Endodermal cell (in vitro differentiated cells): ENCODE measurements at regions not wholly inside any gene's neighbourhood (a gene's known extent, or its start where the extent isn't known, plus 50 kb on each side); places are given as distances from the start of the nearest gene placed in this dataset.

ENCODE experiments used
- DNase-seq: peaks from one replicate; pipeline ENCODE4 v3.0.0-alpha.2; 2017
- H3K27ac ChIP-seq: 2 replicates; pipeline ENCODE4 v1.5.1; 2013; ENCODE audit warnings: mild to moderate bottlenecking, low read depth, low read length, moderate library complexity
- H3K27me3 ChIP-seq: 2 replicates; pipeline ENCODE4 v1.6.1; 2013; ENCODE audit warnings: mild to moderate bottlenecking, low read length, moderate library complexity; ENCODE audit not compliant: insufficient read depth, control insufficient read depth, poor library complexity, severe bottlenecking
- H3K36me3 ChIP-seq: 2 replicates; pipeline ENCODE4 v1.7.0; 2013; ENCODE audit warnings: mild to moderate bottlenecking, low read length, moderate library complexity; ENCODE audit not compliant: control insufficient read depth, insufficient read depth
- H3K4me1 ChIP-seq: one replicate; pipeline ENCODE4 v1.7.0; 2013; ENCODE audit warnings: low read length; ENCODE audit not compliant: control insufficient read depth, insufficient read depth
- H3K4me3 ChIP-seq: 2 replicates; pipeline ENCODE4 v1.5.1; 2013; ENCODE audit warnings: mild to moderate bottlenecking, low read length, moderate library complexity
- H3K9ac ChIP-seq: 2 replicates; pipeline ENCODE4 v1.6.1; 2013; ENCODE audit warnings: mild to moderate bottlenecking, low read length, moderate library complexity; ENCODE audit not compliant: poor library complexity, severe bottlenecking; ENCODE audit errors: extremely low read depth
- H3K9me3 ChIP-seq: 2 replicates; pipeline ENCODE4 v1.6.1; 2013; ENCODE audit warnings: mild to moderate bottlenecking, low read length, moderate library complexity; ENCODE audit not compliant: control insufficient read depth
- H3K27ac Mint-ChIP-seq: 2 replicates; pipeline ENCODE4 v1.8.0; 2020; ENCODE audit warnings: mixed read lengths
- H3K27me3 Mint-ChIP-seq: 2 replicates; pipeline ENCODE4 v1.8.0; 2021; ENCODE audit warnings: mild to moderate bottlenecking, mixed read lengths; ENCODE audit not compliant: insufficient read depth
- H3K36me3 Mint-ChIP-seq: 2 replicates; pipeline ENCODE4 v1.8.0; 2020; ENCODE audit warnings: low read depth, mixed read lengths
- H3K4me1 Mint-ChIP-seq: 2 replicates; pipeline ENCODE4 v1.8.0; 2020; ENCODE audit warnings: mixed read lengths
- H3K4me3 Mint-ChIP-seq: 2 replicates; pipeline ENCODE4 v1.8.0; 2020; ENCODE audit warnings: mild to moderate bottlenecking, moderate library complexity, mixed read lengths
- H3K9me3 Mint-ChIP-seq: 2 replicates; pipeline ENCODE4 v1.8.0; 2020; ENCODE audit warnings: mild to moderate bottlenecking, mixed read lengths
- WGBS, 2 experiments: methylation state at CpG; one replicate each; pipeline versions ENCODE4 v1.1.5 to v1.1.7; 2013; ENCODE audit warnings: missing lambda C conversion rate in 2 of 2, mixed read lengths in 1 of 2; ENCODE audit not compliant: insufficient coverage in 1 of 2, insufficient read length in 1 of 2; 5-methylcytosine and 5-hydroxymethylcytosine counted together
- TF ChIP-seq, protein P1 (sequence below): fragments of 200-600 bp; sonication (generic); conservative IDR thresholded peaks from 2 replicates; pipeline ENCODE4 v1.5.0; 2021; ENCODE audit warnings: antibody characterized with exemption, mild to moderate bottlenecking

GRCh38 chr9:91043056-91043810 lies 241.6 kb downstream of the SYK start:
- H3K9ac ChIP-seq: no peak overlapping the region
- no peaks in the 10 kb centered on the region for H3K9me3 ChIP-seq
- Mint-ChIP-seq H3K4me1 (no peaks in the 10 kb centered on the region), H3K36me3 (no peaks in the 10 kb centered on the region), H3K4me3 (no peak overlapping the region), H3K27me3 (peaks cover 11% of the 10 kb centered on the region), H3K27ac (no peak overlapping the region), H3K9me3 (no peaks in the 10 kb centered on the region)
- H3K27ac ChIP-seq: no peak overlapping the region
- no peaks in the 10 kb centered on the region for H3K36me3 ChIP-seq
- WGBS, 2 experiments: 94 to 97% methylated on average over 10 to 18 of the region's 18 CpGs
- no peak overlapping the region for H3K4me3 ChIP-seq
- H3K27me3 ChIP-seq: no peaks in the 10 kb centered on the region
- peaks cover 2% of the 10 kb centered on the region for H3K4me1 ChIP-seq
- TF ChIP-seq, protein P1, sequence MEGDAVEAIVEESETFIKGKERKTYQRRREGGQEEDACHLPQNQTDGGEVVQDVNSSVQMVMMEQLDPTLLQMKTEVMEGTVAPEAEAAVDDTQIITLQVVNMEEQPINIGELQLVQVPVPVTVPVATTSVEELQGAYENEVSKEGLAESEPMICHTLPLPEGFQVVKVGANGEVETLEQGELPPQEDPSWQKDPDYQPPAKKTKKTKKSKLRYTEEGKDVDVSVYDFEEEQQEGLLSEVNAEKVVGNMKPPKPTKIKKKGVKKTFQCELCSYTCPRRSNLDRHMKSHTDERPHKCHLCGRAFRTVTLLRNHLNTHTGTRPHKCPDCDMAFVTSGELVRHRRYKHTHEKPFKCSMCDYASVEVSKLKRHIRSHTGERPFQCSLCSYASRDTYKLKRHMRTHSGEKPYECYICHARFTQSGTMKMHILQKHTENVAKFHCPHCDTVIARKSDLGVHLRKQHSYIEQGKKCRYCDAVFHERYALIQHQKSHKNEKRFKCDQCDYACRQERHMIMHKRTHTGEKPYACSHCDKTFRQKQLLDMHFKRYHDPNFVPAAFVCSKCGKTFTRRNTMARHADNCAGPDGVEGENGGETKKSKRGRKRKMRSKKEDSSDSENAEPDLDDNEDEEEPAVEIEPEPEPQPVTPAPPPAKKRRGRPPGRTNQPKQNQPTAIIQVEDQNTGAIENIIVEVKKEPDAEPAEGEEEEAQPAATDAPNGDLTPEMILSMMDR: no peak
- no peak for DNase-seq

GRCh38 chr9:91043811-91044175 lies 242.2 kb downstream of the SYK start:
- WGBS, 2 experiments: 89 to 95% methylated on average over 5 of the region's 5 CpGs
- Mint-ChIP-seq H3K27ac (no peak overlapping the region), H3K36me3 (no peaks in the 10 kb centered on the region), H3K4me1 (no peaks in the 10 kb centered on the region), H3K9me3 (no peaks in the 10 kb centered on the region), H3K27me3 (peaks cover 11% of the 10 kb centered on the region), H3K4me3 (no peak overlapping the region)
- TF ChIP-seq, protein P1: no peak
- H3K27me3 ChIP-seq: no peaks in the 10 kb centered on the region
- no peak overlapping the region for H3K4me3 ChIP-seq
- H3K9me3 ChIP-seq: no peaks in the 10 kb centered on the region
- no peak for DNase-seq
- no peaks in the 10 kb centered on the region for H3K4me1 ChIP-seq
- no peak overlapping the region for H3K9ac ChIP-seq
- no peak overlapping the region for H3K27ac ChIP-seq
- no peaks in the 10 kb centered on the region for H3K36me3 ChIP-seq

GRCh38 chr9:91044354-91044753 lies 242.7 kb downstream of the SYK start:
- H3K9me3 ChIP-seq: no peaks in the 10 kb centered on the region
- H3K9me3 Mint-ChIP-seq: no peaks in the 10 kb centered on the region
- H3K36me3 ChIP-seq: no peaks in the 10 kb centered on the region
- DNase-seq: no peak
- H3K4me1 ChIP-seq: no peaks in the 10 kb centered on the region
- TF ChIP-seq, protein P1: no peak
- H3K27me3 Mint-ChIP-seq: peaks cover 11% of the 10 kb centered on the region
- no peak overlapping the region for H3K27ac Mint-ChIP-seq
- WGBS, 2 experiments: 90% methylated on average over 3 of the region's 3 CpGs; no CpG with 5 or more reads in 1 of the 2 experiments
- no peak overlapping the region for H3K27ac ChIP-seq
- H3K4me3 ChIP-seq: no peak overlapping the region
- H3K36me3 Mint-ChIP-seq: no peaks in the 10 kb centered on the region
- H3K4me3 Mint-ChIP-seq: no peak overlapping the region
- no peak overlapping the region for H3K9ac ChIP-seq
- no peaks in the 10 kb centered on the region for H3K27me3 ChIP-seq
- H3K4me1 Mint-ChIP-seq: no peaks in the 10 kb centered on the region
